ENCODE measurements at regions not wholly inside any gene's neighbourhood (a gene's known extent, or its start where the extent isn't known, plus 50 kb on each side); places are given as distances from the start of the nearest gene placed in this dataset.

DNA sequence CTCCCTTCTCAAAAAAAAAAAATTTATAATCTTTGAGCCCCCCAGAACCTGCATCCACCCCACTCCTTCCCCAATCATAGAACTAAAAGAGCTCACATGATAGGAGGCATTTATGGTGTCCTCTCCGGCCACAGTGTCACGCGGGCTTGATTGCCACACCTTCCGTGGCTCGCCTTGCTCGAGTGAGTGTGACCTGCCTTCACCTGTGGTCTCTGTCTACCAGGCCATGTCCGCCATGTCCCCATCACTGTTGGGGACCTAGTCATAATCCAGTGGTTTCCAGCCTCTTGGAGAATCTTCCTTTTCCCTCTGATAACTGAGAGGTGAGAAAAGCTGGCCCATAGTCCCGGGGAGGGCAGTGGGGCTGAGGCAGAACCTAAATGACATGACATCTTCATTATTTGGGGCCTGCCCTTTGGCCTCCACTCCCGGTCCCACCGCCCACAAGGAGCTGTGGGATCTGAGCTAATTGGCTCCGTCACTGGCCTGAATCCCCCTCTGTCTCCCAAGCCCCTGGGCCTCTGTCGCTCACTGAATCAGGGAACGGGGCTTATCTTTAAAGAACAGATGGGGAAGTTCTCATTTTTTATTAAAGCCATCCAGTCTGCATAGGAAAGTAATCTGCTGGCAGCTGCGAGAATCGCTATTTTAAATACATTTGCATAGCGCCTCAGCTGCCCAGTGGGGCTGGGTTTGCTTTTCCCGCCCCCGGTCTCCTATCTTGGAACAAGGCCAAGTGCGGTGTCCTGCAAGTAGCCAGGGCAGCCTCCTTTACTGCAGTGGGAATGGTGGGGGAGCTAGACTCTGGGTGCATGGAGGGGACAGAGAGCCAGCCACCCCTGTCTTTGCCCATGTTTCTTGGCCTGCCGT is 197.6 kb upstream of the PMEPA1 start:
- WGBS, 2 donors = 69 to 88% methylated on average over 20 of the region's 20 CpGs
- intact Hi-C loops (cut with DNase I) = no loop called here
- DNase-seq = peak; percentile 48
- Histone ChIP-seq H3K27ac (no peak overlapping the region), H3K4me3 (no peak overlapping the region), H3K4me1 (no peaks in the 10 kb centered on the region), H3K9me3 (no peaks in the 10 kb centered on the region), H3K36me3 (no peaks in the 10 kb centered on the region), H3K27me3 (no peaks in the 10 kb centered on the region)
- TF ChIP-seq, protein P1, sequence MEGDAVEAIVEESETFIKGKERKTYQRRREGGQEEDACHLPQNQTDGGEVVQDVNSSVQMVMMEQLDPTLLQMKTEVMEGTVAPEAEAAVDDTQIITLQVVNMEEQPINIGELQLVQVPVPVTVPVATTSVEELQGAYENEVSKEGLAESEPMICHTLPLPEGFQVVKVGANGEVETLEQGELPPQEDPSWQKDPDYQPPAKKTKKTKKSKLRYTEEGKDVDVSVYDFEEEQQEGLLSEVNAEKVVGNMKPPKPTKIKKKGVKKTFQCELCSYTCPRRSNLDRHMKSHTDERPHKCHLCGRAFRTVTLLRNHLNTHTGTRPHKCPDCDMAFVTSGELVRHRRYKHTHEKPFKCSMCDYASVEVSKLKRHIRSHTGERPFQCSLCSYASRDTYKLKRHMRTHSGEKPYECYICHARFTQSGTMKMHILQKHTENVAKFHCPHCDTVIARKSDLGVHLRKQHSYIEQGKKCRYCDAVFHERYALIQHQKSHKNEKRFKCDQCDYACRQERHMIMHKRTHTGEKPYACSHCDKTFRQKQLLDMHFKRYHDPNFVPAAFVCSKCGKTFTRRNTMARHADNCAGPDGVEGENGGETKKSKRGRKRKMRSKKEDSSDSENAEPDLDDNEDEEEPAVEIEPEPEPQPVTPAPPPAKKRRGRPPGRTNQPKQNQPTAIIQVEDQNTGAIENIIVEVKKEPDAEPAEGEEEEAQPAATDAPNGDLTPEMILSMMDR (IDR thresholded peaks at IDR 0.05) = no peak
- no peak for TF ChIP-seq POLR2AphosphoS5 (IDR thresholded peaks at IDR 0.05)
- no peak for TF ChIP-seq EP300 (IDR thresholded peaks at IDR 0.05)
- TF ChIP-seq POLR2A (IDR thresholded peaks at IDR 0.05) = no peak

DNA sequence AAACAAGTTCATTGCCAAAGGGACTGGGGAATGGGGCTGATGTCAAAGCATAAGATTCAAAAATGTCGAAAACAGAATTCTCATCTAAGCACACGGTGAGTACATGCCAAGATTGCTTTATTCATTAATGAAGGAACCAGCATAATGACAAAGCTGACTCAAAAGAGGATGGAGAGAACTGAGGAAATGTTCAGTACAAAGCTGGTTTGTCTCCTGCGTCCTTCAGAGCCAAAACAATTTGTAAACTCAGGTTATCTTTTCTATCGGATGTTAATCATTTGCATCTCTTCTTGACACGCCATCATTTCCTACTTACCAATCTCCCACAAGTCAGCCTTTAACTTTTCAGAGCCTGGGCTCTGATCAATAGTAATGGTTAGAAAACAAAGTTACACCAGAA is 195.6 kb upstream of the PMEPA1 start:
- no peaks in the 10 kb centered on the region for H3K36me3 ChIP-seq
- TF ChIP-seq EP300 (IDR thresholded peaks at IDR 0.05) (no peak), POLR2AphosphoS5 (IDR thresholded peaks at IDR 0.05) (no peak), POLR2A (IDR thresholded peaks at IDR 0.05) (no peak)
- TF ChIP-seq, protein P1 (IDR thresholded peaks at IDR 0.05) = no peak
- no peaks in the 10 kb centered on the region for H3K4me1 ChIP-seq
- WGBS, 2 donors = 90 to 92% methylated on average over 5 of the region's 5 CpGs
- no peak for DNase-seq
- H3K9me3 ChIP-seq = no peaks in the 10 kb centered on the region
- H3K27me3 ChIP-seq = no peaks in the 10 kb centered on the region
- no peak overlapping the region for H3K27ac ChIP-seq
- no peak overlapping the region for H3K4me3 ChIP-seq
- intact Hi-C loops (cut with DNase I) = no loop called here

DNA sequence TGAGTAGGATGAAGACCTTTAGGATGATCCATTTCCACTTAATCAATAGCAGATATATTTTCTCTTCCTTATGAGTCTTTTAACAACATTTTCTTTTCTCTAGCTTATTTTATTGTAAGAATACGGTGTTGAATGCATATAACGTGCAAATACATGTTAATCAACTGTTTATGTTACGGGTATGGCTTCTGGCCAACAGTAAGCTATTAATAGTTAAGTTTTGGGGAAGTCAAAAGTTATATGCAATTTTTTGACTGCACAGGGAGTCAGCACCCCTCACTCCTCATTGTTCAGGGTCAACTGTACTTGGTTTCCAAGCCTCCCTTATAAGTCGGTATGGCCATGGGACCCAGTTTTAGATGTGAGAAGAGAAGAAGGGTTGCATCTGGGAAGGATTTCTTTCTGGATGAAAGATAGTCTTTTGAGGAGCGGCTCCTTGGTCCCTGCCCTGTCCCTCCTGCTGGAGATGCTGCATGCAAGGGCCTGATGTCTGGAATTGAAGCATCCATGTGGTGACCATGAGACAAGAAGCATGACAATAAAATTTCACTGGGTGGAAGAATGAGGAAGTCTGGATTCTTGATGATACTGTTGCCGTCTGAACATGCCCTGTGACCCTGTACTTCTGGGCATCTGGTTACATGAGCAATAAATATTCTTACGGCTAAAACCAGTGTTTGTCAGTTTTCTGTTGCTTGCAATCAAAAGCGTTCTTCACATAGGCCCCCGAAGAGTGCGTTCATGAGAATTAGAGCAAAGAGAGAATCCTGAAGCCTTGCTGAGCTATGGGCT is 194.7 kb upstream of the PMEPA1 start:
- no peak overlapping the region for H3K27ac ChIP-seq
- no peaks in the 10 kb centered on the region for H3K9me3 ChIP-seq
- H3K36me3 ChIP-seq = no peaks in the 10 kb centered on the region
- DNase-seq = no peak
- no peak overlapping the region for H3K4me3 ChIP-seq
- intact Hi-C loops (cut with DNase I) = no loop called here
- 56 to 70% methylated on average over 10 of the region's 10 CpGs for WGBS, 2 donors
- TF ChIP-seq EP300 (IDR thresholded peaks at IDR 0.05) = no peak
- TF ChIP-seq, protein P1 (IDR thresholded peaks at IDR 0.05) = no peak
- no peak for TF ChIP-seq POLR2AphosphoS5 (IDR thresholded peaks at IDR 0.05)
- no peak for TF ChIP-seq POLR2A (IDR thresholded peaks at IDR 0.05)
- no peaks in the 10 kb centered on the region for H3K4me1 ChIP-seq
- no peaks in the 10 kb centered on the region for H3K27me3 ChIP-seq

DNA sequence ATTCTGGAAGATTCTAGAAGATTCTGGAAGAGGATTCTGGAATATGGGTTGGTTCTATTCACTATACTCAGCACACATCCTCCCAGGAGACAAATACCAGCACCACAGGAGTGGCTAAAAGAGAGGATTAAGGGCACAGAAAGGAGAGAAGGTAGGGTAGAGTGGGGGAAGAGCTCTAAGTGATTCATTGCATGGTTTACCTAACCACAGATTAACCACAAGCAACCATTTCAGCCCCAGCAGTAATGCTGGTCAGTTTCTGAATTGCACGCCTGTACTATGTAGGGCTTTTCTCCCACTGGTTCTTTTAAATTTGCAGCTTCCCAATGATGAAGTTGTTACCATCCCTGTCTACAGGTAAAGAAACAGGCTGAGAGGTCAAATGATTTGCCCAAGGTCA is 192.7 kb upstream of the PMEPA1 start:
- no peak for DNase-seq
- Histone ChIP-seq H3K4me1 (no peaks in the 10 kb centered on the region), H3K4me3 (no peak overlapping the region), H3K27ac (no peak overlapping the region), H3K27me3 (no peaks in the 10 kb centered on the region), H3K36me3 (no peaks in the 10 kb centered on the region), H3K9me3 (no peaks in the 10 kb centered on the region)
- WGBS, 2 donors = 72 to 87% methylated on average over 1 of the region's 1 CpG
- no peak for TF ChIP-seq POLR2A (IDR thresholded peaks at IDR 0.05)
- TF ChIP-seq, protein P1 (IDR thresholded peaks at IDR 0.05) = no peak
- intact Hi-C loops (cut with DNase I) = no loop called here
